Small intestine (tissue), 7 donors: ENCODE measurements at regions not wholly inside any gene's neighbourhood (a gene's known extent, or its start where the extent isn't known, plus 50 kb on each side); places are given as distances from the start of the nearest gene placed in this dataset.
A peak's percentile ranks its signal among the peaks of the same experiment; 100 is the strongest.

Experiments
- DNase-seq, 2 donors: peaks; one replicate each; pipeline versions ENCODE4 v3.0.0 to v3.0.0-alpha.2; 2013
- FAIRE-seq: peaks from 2 replicates; lab custom pipeline; 2012; peaks lifted over from hg19 to GRCh38; lab: Jason Lieb, UNC
- H3K27ac ChIP-seq, 3 donors: one replicate each; pipeline ENCODE4 v1.5.1; 2013; ENCODE audit warnings: low read length in 2 of 3, mild to moderate bottlenecking in 2 of 3, control low read depth in 1 of 3, inconsistent platforms in 1 of 3, low read depth in 1 of 3, moderate library complexity in 1 of 3
- H3K27me3 ChIP-seq, 3 donors: one replicate each; pipeline ENCODE4 v1.6.1; 2013; ENCODE audit warnings: low read length in 3 of 3, inconsistent platforms in 1 of 3; ENCODE audit not compliant: control insufficient read depth in 3 of 3, insufficient read depth in 3 of 3
- H3K36me3 ChIP-seq, 3 donors: one replicate each; pipeline ENCODE4 v1.6.1; 2013; ENCODE audit warnings: low read length in 3 of 3, inconsistent platforms in 1 of 3, low read depth in 1 of 3, mild to moderate bottlenecking in 1 of 3, moderate library complexity in 1 of 3; ENCODE audit not compliant: control insufficient read depth in 3 of 3, insufficient read depth in 2 of 3
- H3K4me1 ChIP-seq, 3 donors: one replicate each; pipeline ENCODE4 v1.6.1; 2013; ENCODE audit warnings: low read length in 2 of 3, inconsistent platforms in 1 of 3, low read depth in 1 of 3, mild to moderate bottlenecking in 1 of 3, moderate library complexity in 1 of 3; ENCODE audit not compliant: control insufficient read depth in 3 of 3, insufficient read depth in 2 of 3
- H3K4me3 ChIP-seq, 3 donors: one replicate each; pipeline ENCODE4 v1.5.1; 2013; ENCODE audit warnings: low read length in 3 of 3, control low read depth in 1 of 3, inconsistent platforms in 1 of 3, low read depth in 1 of 3, mild to moderate bottlenecking in 1 of 3, moderate library complexity in 1 of 3
- H3K9me3 ChIP-seq, 2 donors: one replicate each; pipeline ENCODE4 v1.6.1; 2013; ENCODE audit warnings: low read depth in 1 of 2, low read length in 1 of 2; ENCODE audit not compliant: control insufficient read depth in 2 of 2, insufficient read depth in 1 of 2
- WGBS, 3 donors: extraction: QIAGEN DNeasy Blood & Tissue Kit; methylation state at CpG; one replicate each; pipeline ENCODE4 v1.1.7; 2013; 5-methylcytosine and 5-hydroxymethylcytosine counted together
- donor health status: healthy with polysubstance abuse.
- donor health status: control.
- donor health status: control.
- donor health status: Bipolar disorder and iron deficiency.
- donor health status: healthy.

GRCh38 chr9:30970186-30970585, 1414.3 kb upstream of the ACO1 start:
- 77 to 80% (median 78%) methylated on average over 2 of the region's 2 CpGs for WGBS, 3 donors
- Histone ChIP-seq H3K27me3 (no peaks in the 10 kb centered on the region), H3K9me3 (no peaks in the 10 kb centered on the region), H3K36me3 (no peaks in the 10 kb centered on the region), H3K4me1 (no peaks in the 10 kb centered on the region), H3K27ac (no peak overlapping the region), H3K4me3 (no peak overlapping the region)
- FAIRE-seq (no peak), DNase-seq (no peak)

DNA sequence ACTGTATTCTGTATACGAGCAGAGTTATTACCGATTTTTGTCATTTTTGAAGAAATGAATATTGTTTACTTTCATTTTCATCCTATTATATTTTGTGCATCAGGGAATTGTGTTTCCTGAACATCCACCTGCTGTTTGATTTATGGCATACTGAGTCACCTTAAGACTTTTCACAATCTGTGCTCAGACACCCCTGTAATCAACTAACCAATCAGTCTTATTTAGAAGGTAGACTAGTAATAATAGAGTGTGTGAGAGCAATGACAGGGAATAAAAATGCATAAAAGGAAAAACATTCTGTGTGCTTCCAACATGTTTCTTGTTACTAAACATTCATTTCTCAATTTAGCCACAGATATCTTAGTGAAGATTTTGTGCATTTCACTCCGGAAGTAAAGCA, 1413.6 kb upstream of the ACO1 start:
- H3K4me3 ChIP-seq = no peak overlapping the region
- H3K27ac ChIP-seq = no peak overlapping the region
- H3K4me1 ChIP-seq = no peaks in the 10 kb centered on the region
- no peaks in the 10 kb centered on the region for H3K27me3 ChIP-seq
- FAIRE-seq (no peak), DNase-seq (peak in 1 of 2 donors; percentile 8)
- no peaks in the 10 kb centered on the region for H3K36me3 ChIP-seq
- 24 to 64% (median 40%) methylated on average over 3 of the region's 3 CpGs for WGBS, 3 donors
- no peaks in the 10 kb centered on the region for H3K9me3 ChIP-seq

- Histone ChIP-seq H3K4me3 (no peak overlapping the region), H3K27ac (no peak overlapping the region), H3K4me1 (no peaks in the 10 kb centered on the region), H3K9me3 (no peaks in the 10 kb centered on the region), H3K36me3 (no peaks in the 10 kb centered on the region), H3K27me3 (no peaks in the 10 kb centered on the region)
- DNase-seq (no peak), FAIRE-seq (peak; percentile 57)
Measured at GRCh38 chr9:30972654-30973053, 1411.8 kb upstream of the ACO1 start.

DNA sequence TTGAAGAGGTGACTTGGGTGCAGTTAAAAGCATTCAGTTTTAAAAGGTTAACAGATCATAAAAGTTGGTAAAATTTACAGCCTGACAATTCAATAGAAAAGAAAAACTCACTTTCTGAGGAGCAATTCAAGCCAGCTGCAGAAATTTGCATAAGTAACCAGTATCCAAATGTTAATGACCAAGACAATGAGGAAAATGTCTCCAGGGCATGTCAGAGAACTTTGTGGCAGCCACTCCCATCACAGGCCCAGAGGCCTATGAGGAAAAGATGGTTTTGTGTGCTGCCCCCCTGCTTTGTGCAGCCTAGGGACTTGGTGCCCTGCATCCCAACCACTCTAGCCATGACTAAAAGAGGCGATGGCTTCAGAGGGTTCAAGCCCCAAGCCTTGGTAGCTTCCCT, 1406.5 kb upstream of the ACO1 start:
- Histone ChIP-seq H3K27me3 (peaks cover 0 to 3% (median 0%) of the 10 kb centered on the region in 3 donors), H3K9me3 (peaks cover 0 to 4% of the 10 kb centered on the region in 2 donors), H3K4me1 (no peaks in the 10 kb centered on the region), H3K4me3 (no peak overlapping the region), H3K36me3 (no peaks in the 10 kb centered on the region), H3K27ac (no peak overlapping the region)
- no peak for DNase-seq
- WGBS, 3 donors = 75 to 88% (median 81%) methylated on average over 1 of the region's 1 CpG
- no peak for FAIRE-seq

DNA sequence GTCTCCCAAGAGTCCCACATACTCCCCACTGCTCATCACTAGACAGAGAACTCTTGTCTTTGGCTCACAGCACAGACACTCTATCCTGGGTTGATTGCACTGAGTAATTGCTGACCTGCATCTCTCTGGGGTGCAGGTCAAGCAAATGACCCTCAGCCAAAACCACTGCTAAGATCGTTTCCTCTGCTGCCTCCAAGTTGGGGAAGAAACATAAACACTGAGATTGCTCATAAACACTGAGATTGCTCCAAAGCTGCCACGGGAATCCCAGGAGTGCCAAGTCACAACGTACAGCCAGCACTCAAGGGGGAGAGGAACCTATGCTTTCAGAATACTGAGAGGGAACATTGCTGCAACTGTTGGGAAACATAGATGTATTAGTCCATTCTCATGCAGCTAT, 1402.1 kb upstream of the ACO1 start:
- Histone ChIP-seq H3K27me3 (peaks cover 0 to 3% (median 0%) of the 10 kb centered on the region in 3 donors), H3K4me1 (no peaks in the 10 kb centered on the region), H3K9me3 (peaks cover 0 to 4% of the 10 kb centered on the region in 2 donors), H3K27ac (no peak overlapping the region), H3K4me3 (no peak overlapping the region), H3K36me3 (no peaks in the 10 kb centered on the region)
- FAIRE-seq (no peak), DNase-seq (no peak)
- 54 to 71% (median 71%) methylated on average over 3 of the region's 3 CpGs for WGBS, 3 donors

- Histone ChIP-seq H3K4me3 (no peak overlapping the region), H3K4me1 (no peaks in the 10 kb centered on the region), H3K9me3 (no peaks in the 10 kb centered on the region), H3K27me3 (no peaks in the 10 kb centered on the region), H3K27ac (no peak overlapping the region), H3K36me3 (no peaks in the 10 kb centered on the region)
- DNase-seq (no peak), FAIRE-seq (no peak)
- WGBS, 3 donors = 84 to 85% (median 85%) methylated on average over 5 of the region's 5 CpGs
Measured at GRCh38 chr9:30995956-30996738, 1388.3 kb upstream of the ACO1 start.

DNA sequence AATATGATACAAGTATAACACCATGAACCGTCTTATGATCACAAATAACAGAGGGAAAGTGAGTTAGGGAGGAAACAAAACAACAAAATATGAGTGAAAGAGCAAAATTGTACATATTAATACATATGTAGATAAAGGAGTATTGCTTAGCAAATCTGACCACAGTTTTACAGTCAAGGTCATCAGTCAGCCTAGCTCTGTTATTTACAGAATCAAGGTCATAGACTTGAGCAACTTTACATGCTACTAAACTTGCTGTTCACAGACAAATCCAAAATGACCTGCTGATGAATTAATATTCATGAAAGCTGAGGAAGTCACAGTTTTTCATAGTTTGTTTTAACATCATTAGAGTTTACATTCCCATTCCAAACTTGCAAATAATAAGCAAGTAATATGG, 1387.7 kb upstream of the ACO1 start:
- Histone ChIP-seq H3K27ac (no peak overlapping the region), H3K4me1 (no peaks in the 10 kb centered on the region), H3K9me3 (no peaks in the 10 kb centered on the region), H3K36me3 (no peaks in the 10 kb centered on the region), H3K27me3 (no peaks in the 10 kb centered on the region), H3K4me3 (no peak overlapping the region)
- FAIRE-seq = no peak
- 44 to 61% (median 59%) methylated on average over 1 of the region's 1 CpG for WGBS, 3 donors
- DNase-seq = no peak

DNA sequence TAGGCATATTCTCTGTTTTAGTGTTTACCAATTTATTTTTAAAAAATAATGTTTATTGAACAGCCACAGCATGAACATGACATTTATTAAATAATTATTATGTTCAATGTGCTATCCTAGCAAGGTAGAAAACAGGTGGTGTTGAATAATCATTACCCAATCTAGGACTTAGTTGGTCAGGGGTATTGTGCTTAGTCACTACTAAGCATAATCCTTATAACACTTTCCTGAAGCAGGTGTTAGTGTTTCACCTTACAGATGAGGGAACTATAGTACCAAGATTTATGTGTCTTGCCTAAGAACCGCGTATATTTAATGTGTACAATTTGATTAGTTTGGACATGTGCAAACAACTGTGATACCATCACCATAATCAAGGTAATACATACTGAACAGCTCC, 1387.2 kb upstream of the ACO1 start:
- no peak for DNase-seq
- 12 to 28% (median 18%) methylated on average over 2 of the region's 2 CpGs for WGBS, 3 donors
- Histone ChIP-seq H3K36me3 (no peaks in the 10 kb centered on the region), H3K9me3 (no peaks in the 10 kb centered on the region), H3K4me1 (no peaks in the 10 kb centered on the region), H3K27ac (no peak overlapping the region), H3K4me3 (no peak overlapping the region), H3K27me3 (no peaks in the 10 kb centered on the region)
- no peak for FAIRE-seq
